Upper lobe of right lung (tissue), 1 donor: ENCODE measurements at regions not wholly inside any gene's neighbourhood (a gene's known extent, or its start where the extent isn't known, plus 50 kb on each side); places are given as distances from the start of the nearest gene placed in this dataset.

ENCODE experiments used
- ATAC-seq: fragments of 200-7000 bp; cut with Tn5 transposase; one replicate; pipeline ENCODE4 v1.9.1; 2020; ENCODE audit warnings: mild to moderate bottlenecking, moderate library complexity
- DNase-seq: peaks from one replicate; pipeline ENCODE4 v3.0.0-alpha.2; 2020
- H3K27ac ChIP-seq: fragments of 200-600 bp; one replicate; pipeline ENCODE4 v1.8.0; 2022
- H3K27me3 ChIP-seq: fragments of 200-600 bp; one replicate; pipeline ENCODE4 v1.8.0; 2022; ENCODE audit warnings: mild to moderate bottlenecking
- H3K36me3 ChIP-seq: fragments of 200-600 bp; one replicate; pipeline ENCODE4 v1.8.0; 2022
- H3K4me1 ChIP-seq: fragments of 200-600 bp; one replicate; pipeline ENCODE4 v1.8.0; 2022
- H3K4me3 ChIP-seq: fragments of 200-600 bp; one replicate; pipeline ENCODE4 v1.8.0; 2022; ENCODE audit warnings: mild to moderate bottlenecking
- H3K9me3 ChIP-seq: fragments of 200-600 bp; one replicate; pipeline ENCODE4 v1.8.0; 2022
- CTCF ChIP-seq: fragments of 200-600 bp; IDR thresholded peaks from one replicate; pipeline ENCODE4 v1.8.0; 2022; ENCODE audit warnings: antibody characterized with exemption
- intact Hi-C: fragments of 100-400 bp; cut with DNase I; formaldehyde crosslinking; loops from one replicate; pipeline ENCODE4 v1.11.0; 2022
- donor health status: DM: no; HTN: yes; CAD: no; lungs with severe emphysema.

- H3K27me3 ChIP-seq: no peaks in the 10 kb centered on the region
- intact Hi-C loops: no loop called here
- ATAC-seq: no peak
- H3K4me3 ChIP-seq: no peak overlapping the region
- no peaks in the 10 kb centered on the region for H3K9me3 ChIP-seq
- TF ChIP-seq CTCF: no peak
- no peak for DNase-seq
- H3K27ac ChIP-seq: no peak overlapping the region
- H3K36me3 ChIP-seq: no peaks in the 10 kb centered on the region
- H3K4me1 ChIP-seq: no peaks in the 10 kb centered on the region
Observed at GRCh38 chr7:19336836-19337383, 191.7 kb upstream of the FERD3L start.

GRCh38 chr7:19333706-19334105 lies 188.5 kb upstream of the FERD3L start:
- Histone ChIP-seq H3K9me3 (no peaks in the 10 kb centered on the region), H3K36me3 (no peaks in the 10 kb centered on the region), H3K4me3 (no peak overlapping the region), H3K4me1 (no peaks in the 10 kb centered on the region), H3K27ac (no peak overlapping the region), H3K27me3 (no peaks in the 10 kb centered on the region)
- intact Hi-C loops: no loop called here
- ATAC-seq (no peak), DNase-seq (no peak)
- TF ChIP-seq CTCF: no peak

GRCh38 chr7:19327018-19327417 lies 181.8 kb upstream of the FERD3L start:
- ATAC-seq (no peak), DNase-seq (no peak)
- Histone ChIP-seq H3K27ac (no peak overlapping the region), H3K36me3 (no peaks in the 10 kb centered on the region), H3K27me3 (no peaks in the 10 kb centered on the region), H3K9me3 (no peaks in the 10 kb centered on the region), H3K4me1 (no peaks in the 10 kb centered on the region), H3K4me3 (no peak overlapping the region)
- intact Hi-C loops: no loop called here
- no peak for TF ChIP-seq CTCF

- Histone ChIP-seq H3K4me3 (no peak overlapping the region), H3K27me3 (no peaks in the 10 kb centered on the region), H3K27ac (no peak overlapping the region), H3K9me3 (no peaks in the 10 kb centered on the region), H3K36me3 (no peaks in the 10 kb centered on the region), H3K4me1 (no peaks in the 10 kb centered on the region)
- ATAC-seq (no peak), DNase-seq (no peak)
- no peak for TF ChIP-seq CTCF
- intact Hi-C loops: no loop called here
Observed at GRCh38 chr7:19322002-19322401, 176.8 kb upstream of the FERD3L start.

- H3K4me1 ChIP-seq: no peaks in the 10 kb centered on the region
- no peak for ATAC-seq
- intact Hi-C loops: no loop called here
- H3K4me3 ChIP-seq: no peak overlapping the region
- DNase-seq: no peak
- H3K9me3 ChIP-seq: no peaks in the 10 kb centered on the region
- no peak overlapping the region for H3K27ac ChIP-seq
- no peak for TF ChIP-seq CTCF
- H3K36me3 ChIP-seq: no peaks in the 10 kb centered on the region
- no peaks in the 10 kb centered on the region for H3K27me3 ChIP-seq
Observed at GRCh38 chr7:19318287-19318686, 173.1 kb upstream of the FERD3L start.

- no peaks in the 10 kb centered on the region for H3K4me1 ChIP-seq
- TF ChIP-seq CTCF: no peak
- intact Hi-C loops: no loop called here
- no peak overlapping the region for H3K27ac ChIP-seq
- H3K27me3 ChIP-seq: no peaks in the 10 kb centered on the region
- ATAC-seq (no peak), DNase-seq (no peak)
- H3K9me3 ChIP-seq: no peaks in the 10 kb centered on the region
- H3K4me3 ChIP-seq: no peak overlapping the region
- no peaks in the 10 kb centered on the region for H3K36me3 ChIP-seq
Observed at GRCh38 chr7:19317461-19317860, 172.2 kb upstream of the FERD3L start.
